ENCODE measurements at regions not wholly inside any gene's neighbourhood (a gene's known extent, or its start where the extent isn't known, plus 50 kb on each side); places are given as distances from the start of the nearest gene placed in this dataset.

- Mint-ChIP-seq H3K27ac (no peak overlapping the region), H3K9me3 (no peaks in the 10 kb centered on the region), H3K36me3 (no peaks in the 10 kb centered on the region), H3K4me3 (no peak overlapping the region), H3K4me1 (ENCODE audit: unreplicated experiment) (no peaks in the 10 kb centered on the region), H3K27me3 (peaks cover 3% of the 10 kb centered on the region)
- no peak for TF ChIP-seq CTCF (conservative IDR thresholded peaks at IDR 0.05)
- DNase-seq (ENCODE audit: extremely low spot score, unreplicated experiment): no peak
Measured at GRCh38 chr14:53766106-53766505, 190.5 kb downstream of the BMP4 start.

GRCh38 chr14:53764846-53765245 is 191.8 kb downstream of the BMP4 start:
- no peaks in the 10 kb centered on the region for H3K36me3 Mint-ChIP-seq
- no peak overlapping the region for H3K27ac Mint-ChIP-seq
- H3K4me1 Mint-ChIP-seq (ENCODE audit: unreplicated experiment): no peaks in the 10 kb centered on the region
- peaks cover 3% of the 10 kb centered on the region for H3K27me3 Mint-ChIP-seq
- no peak overlapping the region for H3K4me3 Mint-ChIP-seq
- no peak for TF ChIP-seq CTCF (conservative IDR thresholded peaks at IDR 0.05)
- no peaks in the 10 kb centered on the region for H3K9me3 Mint-ChIP-seq
- DNase-seq (ENCODE audit: extremely low spot score, unreplicated experiment): no peak

- peaks cover 6% of the 10 kb centered on the region for H3K9me3 Mint-ChIP-seq
- no peak for DNase-seq (ENCODE audit: extremely low spot score, unreplicated experiment)
- no peak overlapping the region for H3K4me3 Mint-ChIP-seq
Measured at GRCh38 chr14:53758141-53758540, 198.5 kb downstream of the BMP4 start.

GRCh38 chr14:53757732-53758131 is 198.9 kb downstream of the BMP4 start:
- no peaks in the 10 kb centered on the region for H3K27me3 Mint-ChIP-seq
- H3K4me1 Mint-ChIP-seq (ENCODE audit: unreplicated experiment): no peaks in the 10 kb centered on the region
- H3K27ac Mint-ChIP-seq: no peak overlapping the region
- no peak for TF ChIP-seq CTCF (conservative IDR thresholded peaks at IDR 0.05)
- H3K36me3 Mint-ChIP-seq: no peaks in the 10 kb centered on the region
- H3K4me3 Mint-ChIP-seq: no peak overlapping the region
- DNase-seq (ENCODE audit: extremely low spot score, unreplicated experiment): no peak
- H3K9me3 Mint-ChIP-seq: peaks cover 6% of the 10 kb centered on the region

More at GRCh38 chr14:53758141-53758540, 198.5 kb downstream of the BMP4 start:
- Mint-ChIP-seq H3K4me1 (ENCODE audit: unreplicated experiment) (no peaks in the 10 kb centered on the region), H3K36me3 (no peaks in the 10 kb centered on the region), H3K27me3 (no peaks in the 10 kb centered on the region), H3K27ac (no peak overlapping the region)
- no peak for TF ChIP-seq CTCF (conservative IDR thresholded peaks at IDR 0.05)

- H3K4me1 Mint-ChIP-seq (ENCODE audit: unreplicated experiment): no peaks in the 10 kb centered on the region
- H3K27me3 Mint-ChIP-seq: no peaks in the 10 kb centered on the region
- H3K36me3 Mint-ChIP-seq: no peaks in the 10 kb centered on the region
- H3K27ac Mint-ChIP-seq: no peak overlapping the region
- no peaks in the 10 kb centered on the region for H3K9me3 Mint-ChIP-seq
- TF ChIP-seq CTCF (conservative IDR thresholded peaks at IDR 0.05): no peak
- no peak for DNase-seq (ENCODE audit: extremely low spot score, unreplicated experiment)
- no peak overlapping the region for H3K4me3 Mint-ChIP-seq
Measured at GRCh38 chr14:53751650-53752049, 205.0 kb downstream of the BMP4 start.

GRCh38 chr14:53748691-53749090 is 207.9 kb downstream of the BMP4 start:
- Mint-ChIP-seq H3K9me3 (no peaks in the 10 kb centered on the region), H3K27ac (no peak overlapping the region), H3K4me1 (ENCODE audit: unreplicated experiment) (no peaks in the 10 kb centered on the region), H3K4me3 (no peak overlapping the region), H3K36me3 (no peaks in the 10 kb centered on the region), H3K27me3 (peaks cover 4% of the 10 kb centered on the region)
- TF ChIP-seq CTCF (conservative IDR thresholded peaks at IDR 0.05): no peak
- no peak for DNase-seq (ENCODE audit: extremely low spot score, unreplicated experiment)
